HepG2 (cell line): ENCODE measurements at regions not wholly inside any gene's neighbourhood (a gene's known extent, or its start where the extent isn't known, plus 50 kb on each side); places are given as distances from the start of the nearest gene placed in this dataset.

Source experiments
- ATAC-seq: fragments of 200-7000 bp; cut with Tn5 transposase; 3 replicates; pipeline ENCODE4 v1.9.1; 2020; ENCODE audit warnings: mild to moderate bottlenecking, moderate library complexity
- BruUV-seq: library from RNA; stranded (reverse); fragments of 400-500 nt; replicated peaks from 2 replicates; lab custom pipeline; 2021; lab: Mats Ljungman, UMichigan
- CTCF ChIA-PET: fragments of 300-600 bp; formaldehyde crosslinking; extraction: SDS; loops from one replicate; lab custom pipeline; 2021; ENCODE audit warnings: low total read pairs, inconsistent platforms, low intra/inter-chr PET ratio; lab: Yijun Ruan, JAX
- POLR2A ChIA-PET: fragments of 350-600 bp; sonication (Branson Sonifier 250); formaldehyde crosslinking; loops from one replicate; lab custom pipeline; 2020; ENCODE audit warnings: antibody characterized with exemption, inconsistent platforms; lab: Yijun Ruan, JAX
- DNase-seq: peaks from one replicate; pipeline ENCODE4 v3.0.0-alpha.2; 2015; ENCODE audit warnings: low spot score
- FAIRE-seq: peaks from 3 replicates; lab custom pipeline; 2011; peaks lifted over from hg19 to GRCh38; lab: Jason Lieb, UNC
- H2AFZ ChIP-seq: one replicate; pipeline ENCODE4 v1.6.1; 2011; ENCODE audit warnings: low read length, inconsistent platforms
- H3K27ac ChIP-seq: fragments of 300-600 bp; 3 replicates; pipeline ENCODE4 v1.8.0; 2011; ENCODE audit warnings: mixed run types, mild to moderate bottlenecking, mixed read lengths, low read length, inconsistent platforms; ENCODE audit not compliant: insufficient read depth; ENCODE audit errors: extremely low read length
- H3K27me3 ChIP-seq, 2 experiments: fragments of 200-600 bp in 1 of 2; 2 replicates in 1 of 2; 3 replicates in 1 of 2; pipeline versions ENCODE4 v1.6.0 to v1.8.0; 2011; ENCODE audit warnings: low read length in 2 of 2, mild to moderate bottlenecking in 2 of 2, moderate library complexity in 2 of 2, inconsistent platforms in 1 of 2; ENCODE audit not compliant: insufficient read depth in 2 of 2, control insufficient read depth in 1 of 2
- H3K36me3 ChIP-seq, 2 experiments: fragments of 200-600 bp in 1 of 2; replicated peaks in 1 of 2; 2 replicates in 1 of 2; 3 replicates in 1 of 2; pipeline versions ENCODE4 v1.5.1 to v1.8.0; 2011; ENCODE audit warnings: low read length in 2 of 2, inconsistent platforms in 1 of 2; ENCODE audit not compliant: insufficient read depth in 2 of 2, control insufficient read depth in 1 of 2
- H3K4me1 ChIP-seq: 2 replicates; pipeline ENCODE4 v1.5.1; 2012; ENCODE audit warnings: low read length, inconsistent platforms; ENCODE audit not compliant: insufficient read depth
- H3K4me2 ChIP-seq: 2 replicates; pipeline ENCODE4 v1.6.0; 2011; ENCODE audit warnings: low read depth, low read length, inconsistent platforms
- H3K4me3 ChIP-seq, 3 experiments: fragments of 200-600 bp in 1 of 3; sonication (generic), shearing (Covaris generic) in 1 of 3; replicated peaks in 1 of 3; 2 replicates each; pipeline ENCODE4 v1.5.1; 2011 to 2016; ENCODE audit warnings: low read length in 3 of 3, inconsistent platforms in 2 of 3, low read depth in 2 of 3, mild to moderate bottlenecking in 2 of 3, control low read depth in 1 of 3, mixed read lengths in 1 of 3; ENCODE audit not compliant: insufficient read depth in 1 of 3
- H3K79me2 ChIP-seq: one replicate; pipeline ENCODE4 v1.6.1; 2011; ENCODE audit warnings: low read length, inconsistent platforms; ENCODE audit not compliant: insufficient read depth
- H3K9ac ChIP-seq: 2 replicates; pipeline ENCODE4 v1.6.0; 2011; ENCODE audit warnings: mild to moderate bottlenecking, low read depth, low read length, inconsistent platforms; ENCODE audit not compliant: insufficient read depth
- H3K9me3 ChIP-seq: 2 replicates; pipeline ENCODE4 v1.5.1; 2012; ENCODE audit warnings: mild to moderate bottlenecking, low read length
- H4K20me1 ChIP-seq: 2 replicates; pipeline ENCODE4 v1.6.0; 2011; ENCODE audit warnings: inconsistent platforms, mild to moderate bottlenecking, low read length, moderate library complexity; ENCODE audit not compliant: insufficient read depth
- ATM ChIP-seq: fragments of 450-650 bp; IDR thresholded peaks from 2 replicates; pipeline ENCODE4 v1.7.1; 2017; ENCODE audit warnings: mild to moderate bottlenecking, borderline replicate concordance
- HCFC1 ChIP-seq: fragments of 150-350 bp; IDR thresholded peaks from 2 replicates; pipeline ENCODE4 v1.6.1; 2014; ENCODE audit warnings: low read depth, low read length
- HOXA9 ChIP-seq: sonication (generic); formaldehyde crosslinking; IDR thresholded peaks from 2 replicates; pipeline ENCODE4 v1.8.1; 2022; ENCODE audit warnings: missing genetic modification reagents, mild to moderate bottlenecking, moderate library complexity, borderline replicate concordance
- NFE2 ChIP-seq: sonication (generic); formaldehyde crosslinking; IDR thresholded peaks from 2 replicates; pipeline ENCODE4 v1.4.0; 2020; ENCODE audit warnings: missing genetic modification reagents
- TAF15 ChIP-seq: fragments of 200-400 bp; formaldehyde crosslinking; IDR thresholded peaks from one replicate; pipeline ENCODE4 v1.6.1; 2018; ENCODE audit warnings: mild to moderate bottlenecking, low read depth, low read length; ENCODE audit not compliant: poor library complexity, severe bottlenecking
- ZC3H13 ChIP-seq: sonication (generic); formaldehyde crosslinking; IDR thresholded peaks from 2 replicates; pipeline ENCODE4 v1.8.1; 2023; ENCODE audit warnings: mild to moderate bottlenecking, missing genetic modification reagents, moderate library complexity
- ZNF34 ChIP-seq: sonication (generic); formaldehyde crosslinking; IDR thresholded peaks from 2 replicates; pipeline ENCODE4 v1.4.0; 2020; ENCODE audit warnings: mild to moderate bottlenecking, missing genetic modification reagents, borderline replicate concordance
- ZNF703 ChIP-seq: sonication (generic); formaldehyde crosslinking; IDR thresholded peaks from 2 replicates; pipeline ENCODE4 v1.5.1; 2020; ENCODE audit warnings: missing genetic modification reagents, mild to moderate bottlenecking, moderate library complexity, borderline replicate concordance
- ZSCAN30 ChIP-seq: sonication (generic); formaldehyde crosslinking; IDR thresholded peaks from 2 replicates; pipeline ENCODE4 v1.5.0; 2020; ENCODE audit warnings: mild to moderate bottlenecking, missing genetic modification reagents
- WGBS: methylation state at CpG from one replicate; pipeline ENCODE4 v1.1.6; 2017; ENCODE audit warnings: low lambda C conversion rate; 5-methylcytosine and 5-hydroxymethylcytosine counted together
- in situ Hi-C: cut with HindIII; loops from 2 replicates; pipeline ENCODE4 v1.10.0; 2017; ENCODE audit warnings: low pct_unique_long_range_greater_than_20kb; ENCODE audit not compliant: extremely low pct_ligation_motif_present
- intact Hi-C: fragments of 100-400 bp; cut with micrococcal nuclease; formaldehyde crosslinking; loops from one replicate; pipeline ENCODE4 v1.10.0; 2022; ENCODE audit not compliant: unreplicated experiment
- TF ChIP-seq, protein P1 (sequence below): sonication (generic); formaldehyde crosslinking; IDR thresholded peaks from 2 replicates; pipeline ENCODE4 v1.4.0; 2020; ENCODE audit warnings: missing genetic modification reagents, borderline replicate concordance
- TF ChIP-seq, protein P2 (sequence below): sonication (generic); formaldehyde crosslinking; IDR thresholded peaks from 2 replicates; pipeline ENCODE4 v1.5.0; 2020; ENCODE audit warnings: missing genetic modification reagents
- TF ChIP-seq, protein P3 (sequence below): IDR thresholded peaks from 2 replicates; pipeline ENCODE4 v1.6.1; 2016; ENCODE audit warnings: low read depth, borderline replicate concordance
- TF ChIP-seq, protein P4 (sequence below): fragments of 450-650 bp; IDR thresholded peaks from 2 replicates; pipeline ENCODE4 v1.6.1; 2017; ENCODE audit warnings: mild to moderate bottlenecking

DNA sequence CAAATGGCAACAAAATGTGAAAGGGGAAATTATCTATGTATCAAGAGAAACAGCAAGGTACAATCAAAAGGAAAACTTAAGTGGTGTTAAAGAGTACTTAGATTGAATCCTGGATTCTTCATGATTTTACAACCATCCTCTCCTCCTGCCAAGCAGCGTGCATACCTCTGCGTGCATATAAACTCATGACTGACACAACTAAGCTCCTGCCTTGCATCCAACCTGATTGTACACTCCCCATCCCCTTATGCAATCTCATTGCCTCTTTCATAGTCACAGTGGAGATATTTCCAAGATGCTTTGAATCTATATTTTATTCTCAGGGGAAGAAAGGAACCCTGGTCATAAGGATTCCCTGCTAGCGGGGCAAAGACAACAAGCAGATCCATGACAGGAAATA is 499.9 kb downstream of the KCTD12 start:
- Histone ChIP-seq H3K79me2 (no peaks in the 10 kb centered on the region), H3K9ac (no peak overlapping the region), H3K27me3 (no peaks in the 10 kb centered on the region), H3K9me3 (no peaks in the 10 kb centered on the region), H3K27ac (no peak overlapping the region), H3K36me3 (no peaks in the 10 kb centered on the region), H3K4me1 (no peaks in the 10 kb centered on the region), H2AFZ (no peak overlapping the region), H3K4me2 (no peak overlapping the region), H4K20me1 (no peaks in the 10 kb centered on the region), H3K4me3 (no peak overlapping the region)
- FAIRE-seq (no peak), DNase-seq (no peak), ATAC-seq (no peak)
- WGBS = 0% methylated on average over 3 of the region's 3 CpGs
- POLR2A ChIA-PET = no interaction called here
- intact Hi-C loops = no loop called here
- in situ Hi-C loops = no loop called here
- CTCF ChIA-PET = no interaction called here
- TF ChIP-seq, protein P1, sequence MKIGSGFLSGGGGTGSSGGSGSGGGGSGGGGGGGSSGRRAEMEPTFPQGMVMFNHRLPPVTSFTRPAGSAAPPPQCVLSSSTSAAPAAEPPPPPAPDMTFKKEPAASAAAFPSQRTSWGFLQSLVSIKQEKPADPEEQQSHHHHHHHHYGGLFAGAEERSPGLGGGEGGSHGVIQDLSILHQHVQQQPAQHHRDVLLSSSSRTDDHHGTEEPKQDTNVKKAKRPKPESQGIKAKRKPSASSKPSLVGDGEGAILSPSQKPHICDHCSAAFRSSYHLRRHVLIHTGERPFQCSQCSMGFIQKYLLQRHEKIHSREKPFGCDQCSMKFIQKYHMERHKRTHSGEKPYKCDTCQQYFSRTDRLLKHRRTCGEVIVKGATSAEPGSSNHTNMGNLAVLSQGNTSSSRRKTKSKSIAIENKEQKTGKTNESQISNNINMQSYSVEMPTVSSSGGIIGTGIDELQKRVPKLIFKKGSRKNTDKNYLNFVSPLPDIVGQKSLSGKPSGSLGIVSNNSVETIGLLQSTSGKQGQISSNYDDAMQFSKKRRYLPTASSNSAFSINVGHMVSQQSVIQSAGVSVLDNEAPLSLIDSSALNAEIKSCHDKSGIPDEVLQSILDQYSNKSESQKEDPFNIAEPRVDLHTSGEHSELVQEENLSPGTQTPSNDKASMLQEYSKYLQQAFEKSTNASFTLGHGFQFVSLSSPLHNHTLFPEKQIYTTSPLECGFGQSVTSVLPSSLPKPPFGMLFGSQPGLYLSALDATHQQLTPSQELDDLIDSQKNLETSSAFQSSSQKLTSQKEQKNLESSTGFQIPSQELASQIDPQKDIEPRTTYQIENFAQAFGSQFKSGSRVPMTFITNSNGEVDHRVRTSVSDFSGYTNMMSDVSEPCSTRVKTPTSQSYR (CRISPR knock-in tag) = no peak
- TF ChIP-seq ZSCAN30 (CRISPR knock-in tag) (no peak), TAF15 (no peak), NFE2 (CRISPR knock-in tag) (no peak), ZNF34 (CRISPR knock-in tag) (no peak), HOXA9 (no peak), ZNF703 (no peak), ZC3H13 (no peak), ATM (no peak), HCFC1 (no peak)
- TF ChIP-seq, protein P2, sequence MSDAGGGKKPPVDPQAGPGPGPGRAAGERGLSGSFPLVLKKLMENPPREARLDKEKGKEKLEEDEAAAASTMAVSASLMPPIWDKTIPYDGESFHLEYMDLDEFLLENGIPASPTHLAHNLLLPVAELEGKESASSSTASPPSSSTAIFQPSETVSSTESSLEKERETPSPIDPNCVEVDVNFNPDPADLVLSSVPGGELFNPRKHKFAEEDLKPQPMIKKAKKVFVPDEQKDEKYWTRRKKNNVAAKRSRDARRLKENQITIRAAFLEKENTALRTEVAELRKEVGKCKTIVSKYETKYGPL (CRISPR knock-in tag) = no peak
- TF ChIP-seq, protein P3, sequence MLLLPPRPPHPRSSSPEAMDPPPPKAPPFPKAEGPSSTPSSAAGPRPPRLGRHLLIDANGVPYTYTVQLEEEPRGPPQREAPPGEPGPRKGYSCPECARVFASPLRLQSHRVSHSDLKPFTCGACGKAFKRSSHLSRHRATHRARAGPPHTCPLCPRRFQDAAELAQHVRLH (CRISPR knock-in tag) = no peak
- TF ChIP-seq, protein P4, sequence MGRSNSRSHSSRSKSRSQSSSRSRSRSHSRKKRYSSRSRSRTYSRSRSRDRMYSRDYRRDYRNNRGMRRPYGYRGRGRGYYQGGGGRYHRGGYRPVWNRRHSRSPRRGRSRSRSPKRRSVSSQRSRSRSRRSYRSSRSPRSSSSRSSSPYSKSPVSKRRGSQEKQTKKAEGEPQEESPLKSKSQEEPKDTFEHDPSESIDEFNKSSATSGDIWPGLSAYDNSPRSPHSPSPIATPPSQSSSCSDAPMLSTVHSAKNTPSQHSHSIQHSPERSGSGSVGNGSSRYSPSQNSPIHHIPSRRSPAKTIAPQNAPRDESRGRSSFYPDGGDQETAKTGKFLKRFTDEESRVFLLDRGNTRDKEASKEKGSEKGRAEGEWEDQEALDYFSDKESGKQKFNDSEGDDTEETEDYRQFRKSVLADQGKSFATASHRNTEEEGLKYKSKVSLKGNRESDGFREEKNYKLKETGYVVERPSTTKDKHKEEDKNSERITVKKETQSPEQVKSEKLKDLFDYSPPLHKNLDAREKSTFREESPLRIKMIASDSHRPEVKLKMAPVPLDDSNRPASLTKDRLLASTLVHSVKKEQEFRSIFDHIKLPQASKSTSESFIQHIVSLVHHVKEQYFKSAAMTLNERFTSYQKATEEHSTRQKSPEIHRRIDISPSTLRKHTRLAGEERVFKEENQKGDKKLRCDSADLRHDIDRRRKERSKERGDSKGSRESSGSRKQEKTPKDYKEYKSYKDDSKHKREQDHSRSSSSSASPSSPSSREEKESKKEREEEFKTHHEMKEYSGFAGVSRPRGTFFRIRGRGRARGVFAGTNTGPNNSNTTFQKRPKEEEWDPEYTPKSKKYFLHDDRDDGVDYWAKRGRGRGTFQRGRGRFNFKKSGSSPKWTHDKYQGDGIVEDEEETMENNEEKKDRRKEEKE = no peak
- no TSS peak for BruUV-seq
